Adrenal gland (tissue), 9 donors: ENCODE measurements at regions not wholly inside any gene's neighbourhood (a gene's known extent, or its start where the extent isn't known, plus 50 kb on each side); places are given as distances from the start of the nearest gene placed in this dataset.

Source experiments
- DNase-seq, 7 donors: peaks; one replicate each; pipeline ENCODE4 v3.0.0-alpha.2; 2019 to 2020
- H3K27ac ChIP-seq, 5 donors: fragments of 200-600 bp; sonication (generic) in 4 of 5; 1 replicate in 3 of 5; 2 replicates in 2 of 5; pipeline versions ENCODE4 v1.5.1 to v1.8.0; 2016 to 2020; ENCODE audit warnings: mild to moderate bottlenecking in 1 of 5
- H3K27me3 ChIP-seq: fragments of 200-600 bp; 2 replicates; pipeline ENCODE4 v1.8.0; 2021
- H3K36me3 ChIP-seq, 2 donors: fragments of 200-600 bp; replicated peaks in 1 of 2; 1 replicate in 1 of 2; 2 replicates in 1 of 2; pipeline versions ENCODE4 v1.5.1 to v1.8.0; 2018 to 2022
- H3K4me1 ChIP-seq, 2 donors: fragments of 200-600 bp; replicated peaks in 1 of 2; 1 replicate in 1 of 2; 2 replicates in 1 of 2; pipeline versions ENCODE4 v1.5.1 to v1.8.0; 2018 to 2021
- H3K4me3 ChIP-seq, 4 donors: fragments of 200-600 bp; sonication (generic) in 3 of 4; one replicate each; pipeline ENCODE4 v1.5.1; 2016 to 2018
- H3K9me3 ChIP-seq, 3 donors: fragments of 200-600 bp; sonication (generic) in 1 of 3; replicated peaks in 1 of 3; 1 replicate in 2 of 3; 2 replicates in 1 of 3; pipeline versions ENCODE4 v1.5.1 to v1.8.0; 2016 to 2021
- CTCF ChIP-seq, 6 experiments: fragments of 450-650 bp in 4 of 6; fragments of 200-600 bp in 2 of 6; sonication (generic) in 1 of 6; IDR thresholded peaks; 1 replicate in 5 of 6; 2 replicates in 1 of 6; pipeline versions ENCODE4 v1.5.1 to v1.8.0; 2016 to 2021; ENCODE audit warnings: antibody characterized with exemption in 6 of 6, mild to moderate bottlenecking in 2 of 6, moderate library complexity in 1 of 6
- POLR2A ChIP-seq, 2 donors: fragments of 450-650 bp; IDR thresholded peaks; one replicate each; pipeline ENCODE4 v1.6.1; 2017; ENCODE audit warnings: antibody characterized with exemption in 2 of 2, mild to moderate bottlenecking in 2 of 2, moderate library complexity in 1 of 2
- WGBS, 4 donors: extraction: QIAGEN DNeasy Blood & Tissue Kit in 2 of 4; methylation state at CpG; one replicate each; pipeline versions ENCODE4 v1.1.5 to v1.1.7; 2013 to 2017; 5-methylcytosine and 5-hydroxymethylcytosine counted together
- intact Hi-C, 2 donors: fragments of 100-400 bp; cut with DNase I; formaldehyde crosslinking; loops; one replicate each; pipeline versions ENCODE4 v1.14.1 to v1.15.0; 2022 to 2023
- donor health status: healthy with polysubstance abuse.
- donor health status: Bipolar disorder and iron deficiency.
- donor health status: DM: yes; HTN: yes; CAD: no.
- donor health status: DM: no; HTN: no; CAD: no.
- donor health status: DM: no; HTN: no; CAD: no.

GRCh38 chr5:155783246-155783645 is 543.7 kb upstream of the SGCD start:
- no peaks in the 10 kb centered on the region for H3K27me3 ChIP-seq
- intact Hi-C loops: no loop called here
- TF ChIP-seq CTCF (IDR thresholded peaks at IDR 0.05) (no peak), POLR2A (IDR thresholded peaks at IDR 0.05) (no peak)
- 61 to 78% (median 63%) methylated on average over 1 of the region's 1 CpG for whole genome bisulfite sequencing, 4 donors
- no peak overlapping the region for H3K27ac ChIP-seq
- H3K4me1 ChIP-seq: no peaks in the 10 kb centered on the region
- no peaks in the 10 kb centered on the region for H3K36me3 ChIP-seq
- no peaks in the 10 kb centered on the region for H3K9me3 ChIP-seq
- H3K4me3 ChIP-seq: no peak overlapping the region
- no peak for DNase-seq

- WGBS, 4 donors: 65 to 80% (median 73%) methylated on average over 3 of the region's 3 CpGs
- no peaks in the 10 kb centered on the region for H3K36me3 ChIP-seq
- H3K4me1 ChIP-seq: no peaks in the 10 kb centered on the region
- intact Hi-C loops: no loop called here
- no peak overlapping the region for H3K27ac ChIP-seq
- no peak for DNase-seq
- no peak overlapping the region for H3K4me3 ChIP-seq
- no peaks in the 10 kb centered on the region for H3K27me3 ChIP-seq
- TF ChIP-seq POLR2A (IDR thresholded peaks at IDR 0.05) (no peak), CTCF (IDR thresholded peaks at IDR 0.05) (no peak)
- H3K9me3 ChIP-seq: no peaks in the 10 kb centered on the region
Measured at GRCh38 chr5:155783791-155784190, 543.2 kb upstream of the SGCD start.

GRCh38 chr5:155786108-155786507 is 540.9 kb upstream of the SGCD start:
- no peaks in the 10 kb centered on the region for H3K27me3 ChIP-seq
- intact Hi-C loops: no loop called here

GRCh38 chr5:155792873-155793272 is 534.1 kb upstream of the SGCD start:
- Histone ChIP-seq H3K36me3 (no peaks in the 10 kb centered on the region), H3K4me3 (no peak overlapping the region), H3K4me1 (no peaks in the 10 kb centered on the region), H3K27ac (no peak overlapping the region), H3K9me3 (peaks cover 0 to 14% (median 7%) of the 10 kb centered on the region in 3 donors), H3K27me3 (no peaks in the 10 kb centered on the region)
- intact Hi-C loops: no loop called here
- no peak for DNase-seq
- no peak for TF ChIP-seq POLR2A (IDR thresholded peaks at IDR 0.05)
- no peak for TF ChIP-seq CTCF (IDR thresholded peaks at IDR 0.05)
- 65 to 80% (median 68%) methylated on average over 1 of the region's 1 CpG for WGBS, 4 donors

More at GRCh38 chr5:155786108-155786507, 540.9 kb upstream of the SGCD start:
- no peak overlapping the region for H3K27ac ChIP-seq
- no peaks in the 10 kb centered on the region for H3K9me3 ChIP-seq
- DNase-seq: no peak
- H3K4me3 ChIP-seq: no peak overlapping the region
- H3K4me1 ChIP-seq: no peaks in the 10 kb centered on the region
- WGBS, 4 donors: 76 to 87% (median 80%) methylated on average over 1 of the region's 1 CpG
- no peak for TF ChIP-seq CTCF (IDR thresholded peaks at IDR 0.05)
- no peak for TF ChIP-seq POLR2A (IDR thresholded peaks at IDR 0.05)
- no peaks in the 10 kb centered on the region for H3K36me3 ChIP-seq
